ENCODE measurements at regions not wholly inside any gene's neighbourhood (a gene's known extent, or its start where the extent isn't known, plus 50 kb on each side); places are given as distances from the start of the nearest gene placed in this dataset.

DNA sequence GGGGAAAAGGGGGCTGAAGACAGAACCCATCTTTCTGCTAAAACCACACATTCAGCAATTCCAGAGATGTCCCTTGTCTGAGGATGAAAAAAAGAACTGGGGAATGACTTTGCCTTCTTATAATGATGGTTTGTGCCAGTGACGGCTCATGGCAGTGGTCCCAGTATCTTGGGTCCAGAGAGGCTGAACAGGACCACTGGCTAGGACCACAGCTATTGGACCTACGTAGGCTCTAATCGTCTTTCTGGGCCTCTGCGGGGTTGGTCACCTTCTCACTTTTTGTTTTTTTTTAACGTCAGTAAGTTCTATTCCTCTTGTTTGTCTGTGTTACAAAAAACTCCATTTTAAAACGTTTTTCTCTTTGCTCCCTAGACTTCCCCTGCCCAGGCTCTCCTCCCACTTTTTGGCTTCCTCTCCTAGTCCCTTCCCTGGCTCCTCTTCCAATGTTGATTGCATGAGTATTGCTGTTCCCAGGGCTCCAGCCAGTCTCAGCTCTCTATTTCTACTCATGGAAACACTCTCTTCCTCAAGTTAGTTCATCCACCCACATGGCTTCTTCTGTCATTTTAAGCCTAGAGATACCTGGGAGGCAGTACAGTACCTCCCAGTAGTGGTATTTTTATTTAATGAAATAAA lies 52.6 kb upstream of the STX18 start:
- intact Hi-C loops (cut with DNase I; ENCODE audit: low total_unique reads), result no loop called here
- H3K9me3 ChIP-seq, result no peaks in the 10 kb centered on the region
- TF ChIP-seq CTCF (IDR thresholded peaks at IDR 0.05), result no peak
- no peak for TF ChIP-seq POLR2A (IDR thresholded peaks at IDR 0.05)
- no peaks in the 10 kb centered on the region for H3K27me3 ChIP-seq
- H3K27ac ChIP-seq, result peak overlapping the region in 1 of 2 donors; percentile 13
- H3K36me3 ChIP-seq, result no peaks in the 10 kb centered on the region
- DNase-seq, result no peak
- H3K4me3 ChIP-seq, result no peak overlapping the region
- no peaks in the 10 kb centered on the region for H3K4me1 ChIP-seq

DNA sequence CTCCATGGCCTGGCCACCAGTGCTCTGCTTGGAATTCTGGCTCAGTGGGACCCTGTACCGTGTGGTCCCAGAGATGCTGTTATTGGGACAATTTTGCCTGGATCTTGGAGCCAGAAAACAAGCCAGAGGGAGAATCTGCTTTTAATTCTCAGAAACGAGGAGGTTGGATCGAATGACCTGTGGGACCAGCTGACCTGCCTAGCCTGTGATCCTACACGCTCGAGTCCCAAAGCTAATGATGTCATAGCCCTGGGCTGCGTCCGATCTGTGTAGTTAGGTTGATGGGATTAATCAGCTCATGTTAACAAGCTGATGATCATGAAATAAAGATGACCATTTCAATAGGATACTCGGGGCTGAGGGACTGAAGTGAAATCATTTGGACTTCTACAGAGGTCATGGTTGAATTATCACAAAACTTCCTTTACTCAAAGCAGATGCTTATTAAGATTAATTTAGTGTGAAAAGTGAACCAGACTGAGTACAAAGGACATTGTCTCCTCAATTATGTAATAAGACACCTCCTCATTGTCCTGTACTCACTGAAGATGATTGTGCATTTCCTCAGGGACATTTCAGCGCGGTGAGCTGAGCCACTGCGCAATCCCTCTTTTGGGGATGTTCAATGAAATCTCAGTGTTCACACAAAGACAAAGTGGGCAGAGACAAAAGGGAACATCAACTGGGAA lies 51.9 kb upstream of the STX18 start:
- H3K4me1 ChIP-seq, result no peaks in the 10 kb centered on the region
- no peaks in the 10 kb centered on the region for H3K27me3 ChIP-seq
- no peak overlapping the region for H3K27ac ChIP-seq
- H3K9me3 ChIP-seq, result no peaks in the 10 kb centered on the region
- no peak for DNase-seq
- H3K36me3 ChIP-seq, result no peaks in the 10 kb centered on the region
- intact Hi-C loops (cut with DNase I; ENCODE audit: low total_unique reads), result no loop called here
- H3K4me3 ChIP-seq, result no peak overlapping the region
- no peak for TF ChIP-seq POLR2A (IDR thresholded peaks at IDR 0.05)
- TF ChIP-seq CTCF (IDR thresholded peaks at IDR 0.05), result no peak

GRCh38 chr4:4592414-4592813 lies 50.6 kb upstream of the STX18 start:
- no peaks in the 10 kb centered on the region for H3K36me3 ChIP-seq
- TF ChIP-seq CTCF (IDR thresholded peaks at IDR 0.05), result no peak
- no peak for TF ChIP-seq POLR2A (IDR thresholded peaks at IDR 0.05)
- no peaks in the 10 kb centered on the region for H3K9me3 ChIP-seq
- no peak for DNase-seq
- H3K27ac ChIP-seq, result no peak overlapping the region
- H3K4me3 ChIP-seq, result no peak overlapping the region
- no peaks in the 10 kb centered on the region for H3K27me3 ChIP-seq
- no peaks in the 10 kb centered on the region for H3K4me1 ChIP-seq
- intact Hi-C loops (cut with DNase I; ENCODE audit: low total_unique reads), result no loop called here
